Lower leg skin (tissue), 4 donors: ENCODE measurements at regions not wholly inside any gene's neighbourhood (a gene's known extent, or its start where the extent isn't known, plus 50 kb on each side); places are given as distances from the start of the nearest gene placed in this dataset.

Source experiments
- DNase-seq, 2 donors: peaks; one replicate each; pipeline ENCODE4 v3.0.0-alpha.2; 2019; ENCODE audit warnings: low spot score in 2 of 2
- H3K4me3 ChIP-seq: fragments of 200-600 bp; sonication (generic); 2 replicates; pipeline ENCODE4 v1.5.1; 2017; ENCODE audit warnings: mild to moderate bottlenecking, low read depth; ENCODE audit not compliant: poor library complexity, severe bottlenecking
- CTCF ChIP-seq, 3 donors: fragments of 450-650 bp; IDR thresholded peaks; one replicate each; pipeline ENCODE4 v1.5.1; 2016; ENCODE audit warnings: antibody characterized with exemption in 3 of 3, mild to moderate bottlenecking in 3 of 3, moderate library complexity in 2 of 3
- POLR2A ChIP-seq, 2 donors: fragments of 450-650 bp; IDR thresholded peaks; one replicate each; pipeline ENCODE4 v1.6.1; 2016 to 2017; ENCODE audit warnings: antibody characterized with exemption in 2 of 2, mild to moderate bottlenecking in 1 of 2, moderate library complexity in 1 of 2
- WGBS, 2 donors: methylation state at CpG; one replicate each; pipeline ENCODE4 v1.1.5; 2018; 5-methylcytosine and 5-hydroxymethylcytosine counted together
- intact Hi-C: fragments of 100-400 bp; cut with DNase I; formaldehyde crosslinking; loops from one replicate; pipeline ENCODE4 v1.15.0; 2023; ENCODE audit warnings: low total_unique reads

- no peak for DNase-seq
- no peak overlapping the region for H3K4me3 ChIP-seq
- 91 to 93% methylated on average over 3 of the region's 3 CpGs for WGBS, 2 donors
- intact Hi-C loops: no loop called here
- no peak for TF ChIP-seq POLR2A (IDR thresholded peaks at IDR 0.05)
- no peak for TF ChIP-seq CTCF (IDR thresholded peaks at IDR 0.05)
Observed at GRCh38 chr13:99868767-99869166, 102.8 kb downstream of the ZIC5 start.

- intact Hi-C loops: no loop called here
- WGBS, 2 donors: 90 to 93% methylated on average over 14 of the region's 14 CpGs
- no peak for DNase-seq
- TF ChIP-seq CTCF (IDR thresholded peaks at IDR 0.05) (no peak), POLR2A (IDR thresholded peaks at IDR 0.05) (no peak)
- H3K4me3 ChIP-seq: no peak overlapping the region
Observed at GRCh38 chr13:99867535-99868257, 103.9 kb downstream of the ZIC5 start.

GRCh38 chr13:99866781-99867180, 104.8 kb downstream of the ZIC5 start:
- no peak overlapping the region for H3K4me3 ChIP-seq
- DNase-seq: no peak
- intact Hi-C loops: no loop called here
- TF ChIP-seq POLR2A (IDR thresholded peaks at IDR 0.05) (no peak), CTCF (IDR thresholded peaks at IDR 0.05) (no peak)
- 96 to 98% methylated on average over 7 of the region's 7 CpGs for WGBS, 2 donors

GRCh38 chr13:99865420-99865930, 106.1 kb downstream of the ZIC5 start:
- intact Hi-C loops: no loop called here
- no peak overlapping the region for H3K4me3 ChIP-seq
- TF ChIP-seq CTCF (IDR thresholded peaks at IDR 0.05) (no peak), POLR2A (IDR thresholded peaks at IDR 0.05) (no peak)
- 74 to 76% methylated on average over 11 of the region's 11 CpGs for WGBS, 2 donors
- DNase-seq: no peak

- intact Hi-C loops: no loop called here
- WGBS, 2 donors: 75 to 76% methylated on average over 10 of the region's 10 CpGs
- TF ChIP-seq POLR2A (IDR thresholded peaks at IDR 0.05) (no peak), CTCF (IDR thresholded peaks at IDR 0.05) (no peak)
- no peak for DNase-seq
- H3K4me3 ChIP-seq: no peak overlapping the region
Observed at GRCh38 chr13:99864627-99864990, 107.0 kb downstream of the ZIC5 start.
